HepG2 (cell line): ENCODE measurements at regions not wholly inside any gene's neighbourhood (a gene's known extent, or its start where the extent isn't known, plus 50 kb on each side); places are given as distances from the start of the nearest gene placed in this dataset.
A peak's percentile ranks its signal among the peaks of the same experiment; 100 is the strongest.

Source experiments
- ATF1 ChIP-seq: IDR thresholded peaks from 2 replicates; pipeline ENCODE4 v1.6.1; 2016; ENCODE audit warnings: mild to moderate bottlenecking, control low read depth
- CREBL2 ChIP-seq: sonication (generic); formaldehyde crosslinking; IDR thresholded peaks from 2 replicates; pipeline ENCODE4 v1.8.1; 2023; ENCODE audit warnings: missing genetic modification reagents, mild to moderate bottlenecking, borderline replicate concordance
- ETV5 ChIP-seq: IDR thresholded peaks from 2 replicates; pipeline ENCODE4 v1.6.1; 2018; ENCODE audit warnings: missing biosample characterization, missing genetic modification reagents, inconsistent platforms, borderline replicate concordance
- HOXA3 ChIP-seq: sonication (generic); formaldehyde crosslinking; IDR thresholded peaks from 2 replicates; pipeline ENCODE4 v1.5.0; 2020; ENCODE audit warnings: missing genetic modification reagents
- KAT2B ChIP-seq: fragments of 150-350 bp; IDR thresholded peaks from 2 replicates; pipeline ENCODE4 v1.6.1; 2014; ENCODE audit warnings: low read depth, low read length, borderline replicate concordance
- MED1 ChIP-seq: sonication (generic); formaldehyde crosslinking; IDR thresholded peaks from 2 replicates; pipeline ENCODE4 v1.4.0; 2020; ENCODE audit warnings: missing genetic modification reagents
- NBN ChIP-seq: fragments of 450-650 bp; conservative IDR thresholded peaks from 2 replicates; pipeline ENCODE4 v1.6.1; 2017
- PAXIP1 ChIP-seq: sonication (generic); formaldehyde crosslinking; conservative IDR thresholded peaks from 2 replicates; pipeline ENCODE4 v1.4.0; 2020; ENCODE audit warnings: mild to moderate bottlenecking, missing genetic modification reagents, moderate library complexity
- RBM39 ChIP-seq: fragments of 200-400 bp; formaldehyde crosslinking; IDR thresholded peaks from one replicate; pipeline ENCODE4 v1.6.1; 2018; ENCODE audit warnings: antibody characterized with exemption, mild to moderate bottlenecking, low read depth, low read length; ENCODE audit not compliant: poor library complexity, severe bottlenecking
- RNF219 ChIP-seq: sonication (generic); formaldehyde crosslinking; IDR thresholded peaks from 2 replicates; pipeline ENCODE4 v1.5.0; 2020; ENCODE audit warnings: mild to moderate bottlenecking, missing genetic modification reagents
- SUZ12 ChIP-seq: fragments of 150-350 bp; IDR thresholded peaks from 2 replicates; pipeline ENCODE4 v1.6.1; 2014; ENCODE audit warnings: low read depth, low read length
- TEAD3 ChIP-seq: optimal IDR thresholded peaks from 2 replicates; pipeline ENCODE3; 2016; ENCODE audit warnings: borderline replicate concordance
- ZBTB37 ChIP-seq: sonication (generic); formaldehyde crosslinking; IDR thresholded peaks from 2 replicates; pipeline ENCODE4 v1.4.0; 2020; ENCODE audit warnings: mild to moderate bottlenecking, missing genetic modification reagents
- ZNF230 ChIP-seq: sonication (generic); formaldehyde crosslinking; IDR thresholded peaks from 2 replicates; pipeline ENCODE4 v1.4.0; 2020; ENCODE audit warnings: mild to moderate bottlenecking, missing genetic modification reagents
- ZNF460 ChIP-seq: sonication (generic); formaldehyde crosslinking; IDR thresholded peaks from 2 replicates; pipeline ENCODE4 v1.5.1; 2020; ENCODE audit warnings: missing genetic modification reagents, mild to moderate bottlenecking, borderline replicate concordance
- TF ChIP-seq, protein P1 (sequence below): sonication (generic); formaldehyde crosslinking; IDR thresholded peaks from 2 replicates; pipeline ENCODE4 v1.9.0; 2021; ENCODE audit warnings: missing genetic modification reagents, borderline replicate concordance
- TF ChIP-seq, protein P2 (sequence below): sonication (generic); formaldehyde crosslinking; IDR thresholded peaks from 2 replicates; pipeline ENCODE4 v1.5.0; 2020; ENCODE audit warnings: mild to moderate bottlenecking, missing genetic modification reagents

GRCh38 chrX:109848461-109849050, 115.5 kb upstream of the ACSL4 start (continued):
- TF ChIP-seq CREBL2 (no peak), RNF219 (CRISPR knock-in tag) (no peak), TEAD3 (CRISPR knock-in tag) (no peak), RBM39 (no peak), ZNF460 (CRISPR knock-in tag) (no peak), MED1 (CRISPR knock-in tag) (peak; percentile 91), ZBTB37 (CRISPR knock-in tag) (no peak), SUZ12 (no peak), ZNF230 (no peak), PAXIP1 (peak; percentile 69), ETV5 (CRISPR knock-in tag) (peak; percentile 76), HOXA3 (CRISPR knock-in tag) (no peak), ATF1 (no peak), KAT2B (no peak), NBN (no peak)
- TF ChIP-seq, protein P1, sequence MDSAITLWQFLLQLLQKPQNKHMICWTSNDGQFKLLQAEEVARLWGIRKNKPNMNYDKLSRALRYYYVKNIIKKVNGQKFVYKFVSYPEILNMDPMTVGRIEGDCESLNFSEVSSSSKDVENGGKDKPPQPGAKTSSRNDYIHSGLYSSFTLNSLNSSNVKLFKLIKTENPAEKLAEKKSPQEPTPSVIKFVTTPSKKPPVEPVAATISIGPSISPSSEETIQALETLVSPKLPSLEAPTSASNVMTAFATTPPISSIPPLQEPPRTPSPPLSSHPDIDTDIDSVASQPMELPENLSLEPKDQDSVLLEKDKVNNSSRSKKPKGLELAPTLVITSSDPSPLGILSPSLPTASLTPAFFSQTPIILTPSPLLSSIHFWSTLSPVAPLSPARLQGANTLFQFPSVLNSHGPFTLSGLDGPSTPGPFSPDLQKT (CRISPR knock-in tag): no peak
- TF ChIP-seq, protein P2, sequence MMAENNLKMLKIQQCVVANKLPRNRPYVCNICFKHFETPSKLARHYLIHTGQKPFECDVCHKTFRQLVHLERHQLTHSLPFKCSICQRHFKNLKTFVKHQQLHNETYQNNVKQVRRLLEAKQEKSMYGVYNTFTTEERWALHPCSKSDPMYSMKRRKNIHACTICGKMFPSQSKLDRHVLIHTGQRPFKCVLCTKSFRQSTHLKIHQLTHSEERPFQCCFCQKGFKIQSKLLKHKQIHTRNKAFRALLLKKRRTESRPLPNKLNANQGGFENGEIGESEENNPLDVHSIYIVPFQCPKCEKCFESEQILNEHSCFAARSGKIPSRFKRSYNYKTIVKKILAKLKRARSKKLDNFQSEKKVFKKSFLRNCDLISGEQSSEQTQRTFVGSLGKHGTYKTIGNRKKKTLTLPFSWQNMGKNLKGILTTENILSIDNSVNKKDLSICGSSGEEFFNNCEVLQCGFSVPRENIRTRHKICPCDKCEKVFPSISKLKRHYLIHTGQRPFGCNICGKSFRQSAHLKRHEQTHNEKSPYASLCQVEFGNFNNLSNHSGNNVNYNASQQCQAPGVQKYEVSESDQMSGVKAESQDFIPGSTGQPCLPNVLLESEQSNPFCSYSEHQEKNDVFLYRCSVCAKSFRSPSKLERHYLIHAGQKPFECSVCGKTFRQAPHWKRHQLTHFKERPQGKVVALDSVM (CRISPR knock-in tag): no peak
